MG63 (cell line): ENCODE measurements at regions not wholly inside any gene's neighbourhood (a gene's known extent, or its start where the extent isn't known, plus 50 kb on each side); places are given as distances from the start of the nearest gene placed in this dataset.
"Not testable (repeated sequence)": the region's sequence is repeated elsewhere in the genome, so short reads cannot be mapped to it uniquely, and the experiment has no call there.

Source experiments
- DNase-seq: peaks from one replicate; pipeline ENCODE4 v3.0.0-alpha.2; 2020
- H3K27me3 ChIP-seq: fragments of 250-450 bp; sonication (Bioruptor Pico); 2 replicates; pipeline ENCODE4 v1.5.1; 2020; ENCODE audit warnings: mild to moderate bottlenecking, moderate library complexity
- H3K36me3 ChIP-seq: fragments of 250-450 bp; sonication (Bioruptor Pico); 2 replicates; pipeline ENCODE4 v1.5.1; 2020; ENCODE audit warnings: mild to moderate bottlenecking, moderate library complexity
- H3K4me3 ChIP-seq: fragments of 250-450 bp; sonication (Bioruptor Pico); 2 replicates; pipeline ENCODE4 v1.5.1; 2020; ENCODE audit warnings: mild to moderate bottlenecking, moderate library complexity
- H3K9me3 ChIP-seq: fragments of 250-450 bp; sonication (Bioruptor Pico); 2 replicates; pipeline ENCODE4 v1.5.1; 2020; ENCODE audit warnings: mild to moderate bottlenecking, moderate library complexity

- no peaks in the 10 kb centered on the region for H3K27me3 ChIP-seq
- H3K36me3 ChIP-seq: no peaks in the 10 kb centered on the region
- DNase-seq: no peak
- no peak overlapping the region for H3K4me3 ChIP-seq
- H3K9me3 ChIP-seq: no peaks in the 10 kb centered on the region
These were observed 485.4 kb downstream of the FRK start for GRCh38 chr6:115575285-115575684.

- Histone ChIP-seq H3K27me3 (no peaks in the 10 kb centered on the region), H3K4me3 (no peak overlapping the region), H3K36me3 (no peaks in the 10 kb centered on the region), H3K9me3 (no peaks in the 10 kb centered on the region)
- no peak for DNase-seq
These were observed 486.8 kb downstream of the FRK start for GRCh38 chr6:115573861-115574260.

- no peaks in the 10 kb centered on the region for H3K36me3 ChIP-seq
- H3K4me3 ChIP-seq: no peak overlapping the region
- DNase-seq: no peak
- no peaks in the 10 kb centered on the region for H3K27me3 ChIP-seq
- H3K9me3 ChIP-seq: no peaks in the 10 kb centered on the region
These were observed 490.4 kb downstream of the FRK start for GRCh38 chr6:115570331-115570730.

GRCh38 chr6:115554060-115554459, 506.6 kb downstream of the FRK start:
- Histone ChIP-seq H3K27me3 (no peaks in the 10 kb centered on the region), H3K4me3 (no peak overlapping the region), H3K9me3 (no peaks in the 10 kb centered on the region), H3K36me3 (no peaks in the 10 kb centered on the region)
- no peak for DNase-seq

GRCh38 chr6:115551527-115551926, 509.2 kb downstream of the FRK start:
- Histone ChIP-seq H3K9me3 (no peaks in the 10 kb centered on the region), H3K4me3 (no peak overlapping the region), H3K27me3 (no peaks in the 10 kb centered on the region), H3K36me3 (no peaks in the 10 kb centered on the region)
- DNase-seq: no peak

GRCh38 chr6:115545672-115545986, 515.1 kb downstream of the FRK start:
- no peak overlapping the region for H3K4me3 ChIP-seq
- no peak for DNase-seq
- no peaks in the 10 kb centered on the region for H3K36me3 ChIP-seq
- H3K27me3 ChIP-seq: no peaks in the 10 kb centered on the region
- H3K9me3 ChIP-seq: no peaks in the 10 kb centered on the region

- no peak overlapping the region for H3K4me3 ChIP-seq
- no peaks in the 10 kb centered on the region for H3K27me3 ChIP-seq
- H3K36me3 ChIP-seq: no peaks in the 10 kb centered on the region
- H3K9me3 ChIP-seq: no peaks in the 10 kb centered on the region
- no peak for DNase-seq
These were observed 515.7 kb downstream of the FRK start for GRCh38 chr6:115544765-115545671.

- H3K9me3 ChIP-seq: no peaks in the 10 kb centered on the region
- no peak for DNase-seq
- no peak overlapping the region for H3K4me3 ChIP-seq
- H3K27me3 ChIP-seq: no peaks in the 10 kb centered on the region
- no peaks in the 10 kb centered on the region for H3K36me3 ChIP-seq
These were observed 520.4 kb downstream of the FRK start for GRCh38 chr6:115540077-115540869.

- no peaks in the 10 kb centered on the region for H3K27me3 ChIP-seq
- no peak for DNase-seq
- no peak overlapping the region for H3K4me3 ChIP-seq
- no peaks in the 10 kb centered on the region for H3K9me3 ChIP-seq
- no peaks in the 10 kb centered on the region for H3K36me3 ChIP-seq
These were observed 521.2 kb downstream of the FRK start for GRCh38 chr6:115539531-115539930.

GRCh38 chr6:115524821-115525220, 535.9 kb downstream of the FRK start:
- no peaks in the 10 kb centered on the region for H3K36me3 ChIP-seq
- no peak for DNase-seq

GRCh38 chr6:115521747-115522146, 538.9 kb downstream of the FRK start:
- H3K27me3 ChIP-seq, H3K9me3 ChIP-seq, H3K36me3 ChIP-seq, H3K4me3 ChIP-seq, DNase-seq: not testable (repeated sequence)

More at GRCh38 chr6:115524821-115525220, 535.9 kb downstream of the FRK start:
- Histone ChIP-seq H3K9me3 (no peaks in the 10 kb centered on the region), H3K4me3 (no peak overlapping the region), H3K27me3 (no peaks in the 10 kb centered on the region)

- H3K27me3 ChIP-seq: no peaks in the 10 kb centered on the region
- H3K36me3 ChIP-seq: no peaks in the 10 kb centered on the region
- no peaks in the 10 kb centered on the region for H3K9me3 ChIP-seq
- no peak for DNase-seq
- H3K4me3 ChIP-seq: no peak overlapping the region
These were observed 546.0 kb downstream of the FRK start for GRCh38 chr6:115514656-115515055.

- no peak overlapping the region for H3K4me3 ChIP-seq
- H3K27me3 ChIP-seq: no peaks in the 10 kb centered on the region
- no peak for DNase-seq
- H3K36me3 ChIP-seq: no peaks in the 10 kb centered on the region
- no peaks in the 10 kb centered on the region for H3K9me3 ChIP-seq
These were observed 547.8 kb downstream of the FRK start for GRCh38 chr6:115512923-115513322.

- no peaks in the 10 kb centered on the region for H3K36me3 ChIP-seq
- no peaks in the 10 kb centered on the region for H3K9me3 ChIP-seq
- no peak for DNase-seq
- H3K27me3 ChIP-seq: no peaks in the 10 kb centered on the region
- H3K4me3 ChIP-seq: no peak overlapping the region
These were observed 548.9 kb downstream of the FRK start for GRCh38 chr6:115511771-115512170.

GRCh38 chr6:115502432-115502831, 558.3 kb downstream of the FRK start:
- DNase-seq, H3K4me3 ChIP-seq, H3K36me3 ChIP-seq, H3K27me3 ChIP-seq, H3K9me3 ChIP-seq: not testable (repeated sequence)

GRCh38 chr6:115495184-115495583, 565.5 kb downstream of the FRK start:
- Histone ChIP-seq H3K27me3 (no peaks in the 10 kb centered on the region), H3K9me3 (no peaks in the 10 kb centered on the region), H3K4me3 (no peak overlapping the region), H3K36me3 (no peaks in the 10 kb centered on the region)
- no peak for DNase-seq

GRCh38 chr6:115487331-115487730, 573.4 kb downstream of the FRK start:
- no peaks in the 10 kb centered on the region for H3K36me3 ChIP-seq
- H3K4me3 ChIP-seq: no peak overlapping the region
- no peaks in the 10 kb centered on the region for H3K27me3 ChIP-seq
- DNase-seq: no peak
- H3K9me3 ChIP-seq: no peaks in the 10 kb centered on the region

- H3K9me3 ChIP-seq: no peaks in the 10 kb centered on the region
- H3K4me3 ChIP-seq: no peak overlapping the region
- DNase-seq: no peak
- no peaks in the 10 kb centered on the region for H3K36me3 ChIP-seq
- H3K27me3 ChIP-seq: no peaks in the 10 kb centered on the region
These were observed 575.3 kb downstream of the FRK start for GRCh38 chr6:115485400-115485799.
